Fibroblast of mammary gland (primary cell): ENCODE measurements at regions not wholly inside any gene's neighbourhood (a gene's known extent, or its start where the extent isn't known, plus 50 kb on each side); places are given as distances from the start of the nearest gene placed in this dataset.
A peak's percentile ranks its signal among the peaks of the same experiment; 100 is the strongest.

Source experiments
- DNase-seq: peaks from one replicate; pipeline ENCODE4 v3.0.0-alpha.2; 2010; ENCODE audit warnings: low read depth
- H3K4me3 ChIP-seq: 2 replicates; pipeline ENCODE4 v1.5.1; 2011; ENCODE audit warnings: low read depth, mild to moderate bottlenecking, low read length, moderate library complexity; ENCODE audit not compliant: control insufficient read depth
- CTCF ChIP-seq: conservative IDR thresholded peaks from 2 replicates; pipeline ENCODE4 v1.5.1; 2011; ENCODE audit warnings: low read depth, low read length, inconsistent platforms; ENCODE audit not compliant: control insufficient read depth, insufficient read depth

DNA sequence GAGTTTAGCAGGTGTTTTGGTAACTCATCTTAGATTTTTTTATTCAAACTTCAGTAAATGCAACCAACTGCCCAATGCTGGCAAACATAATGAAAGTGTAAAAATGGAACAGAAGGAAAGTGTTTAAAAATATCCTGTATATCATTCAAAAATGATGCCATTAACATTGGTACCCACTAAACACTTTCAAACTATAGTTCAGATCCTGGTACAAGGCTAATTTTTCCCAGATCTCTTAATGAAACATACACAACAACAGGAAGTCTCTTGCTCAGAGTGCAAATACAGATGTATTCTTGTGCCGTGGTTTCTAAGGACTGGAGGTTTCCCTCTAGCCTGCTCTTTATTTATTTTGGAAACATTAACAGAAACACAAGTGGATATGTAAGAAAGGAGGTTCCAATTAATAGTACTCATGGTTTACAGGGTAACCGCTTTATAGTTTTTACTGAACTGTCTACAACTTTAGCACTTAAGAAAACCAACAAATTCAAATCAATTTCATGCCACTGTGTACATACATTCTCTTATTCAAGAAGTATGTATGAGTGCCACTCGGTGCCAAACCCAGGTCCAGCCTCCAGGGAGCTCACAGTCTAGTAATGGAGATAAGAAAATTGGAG, 176.0 kb upstream of the AKR1E2 start:
- TF ChIP-seq CTCF, result no peak
- DNase-seq, result peak; percentile 63
- no peak overlapping the region for H3K4me3 ChIP-seq

- DNase-seq, result no peak
- TF ChIP-seq CTCF, result no peak
- H3K4me3 ChIP-seq, result no peak overlapping the region
Observed at GRCh38 chr10:4649471-4649870, 176.5 kb upstream of the AKR1E2 start.

DNA sequence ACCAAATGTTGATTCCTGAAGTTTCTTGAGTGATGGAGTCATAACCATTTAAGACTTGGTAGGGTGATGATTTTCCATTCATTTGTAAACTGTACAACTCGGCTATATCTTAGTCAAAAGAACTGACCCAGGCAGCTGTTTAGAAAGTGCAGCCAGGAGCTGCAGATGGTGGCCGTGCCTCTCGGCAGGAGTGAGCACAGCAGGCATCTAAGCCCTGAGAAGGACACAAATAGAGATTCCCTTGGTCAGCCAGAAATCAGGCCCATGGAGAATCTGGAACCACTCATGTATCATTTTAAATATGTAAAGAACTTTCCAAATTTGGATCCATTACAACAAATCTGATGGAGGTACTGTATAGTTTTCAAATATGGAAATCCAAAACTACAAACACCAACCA, 177.0 kb upstream of the AKR1E2 start:
- H3K4me3 ChIP-seq, result no peak overlapping the region
- no peak for TF ChIP-seq CTCF
- DNase-seq, result no peak

DNA sequence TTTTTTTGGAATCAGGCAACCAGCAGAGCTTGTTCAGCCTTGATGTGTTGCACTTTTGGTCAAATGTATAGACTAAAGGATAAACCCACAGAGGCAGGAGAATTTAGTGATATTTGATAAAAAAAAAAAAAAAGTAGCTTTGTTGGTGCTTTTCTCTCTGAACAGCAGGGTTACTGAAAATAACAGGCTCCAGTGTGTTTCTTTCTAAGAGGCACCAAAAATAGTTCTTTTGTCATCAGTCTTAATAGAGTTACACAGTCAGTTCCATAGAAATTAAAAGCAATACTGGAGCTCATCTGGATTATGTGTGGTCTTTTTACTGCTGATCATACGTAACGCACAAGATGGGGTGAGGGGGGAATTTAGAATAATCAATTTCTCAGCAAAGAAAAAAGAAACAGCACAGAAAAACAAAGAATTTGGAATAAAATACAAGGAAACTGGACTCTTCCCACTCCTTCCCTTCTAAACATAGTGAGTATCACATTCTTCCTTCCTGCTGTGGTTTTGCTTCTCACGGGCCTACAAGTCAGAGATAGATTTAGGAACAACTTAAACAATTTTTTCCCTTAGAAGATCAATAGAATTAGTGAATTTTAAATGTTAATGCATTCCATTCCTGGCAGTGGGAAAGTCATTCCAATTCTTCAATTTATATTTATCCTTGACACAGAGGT, 178.8 kb upstream of the AKR1E2 start:
- DNase-seq, result no peak
- no peak for TF ChIP-seq CTCF

DNA sequence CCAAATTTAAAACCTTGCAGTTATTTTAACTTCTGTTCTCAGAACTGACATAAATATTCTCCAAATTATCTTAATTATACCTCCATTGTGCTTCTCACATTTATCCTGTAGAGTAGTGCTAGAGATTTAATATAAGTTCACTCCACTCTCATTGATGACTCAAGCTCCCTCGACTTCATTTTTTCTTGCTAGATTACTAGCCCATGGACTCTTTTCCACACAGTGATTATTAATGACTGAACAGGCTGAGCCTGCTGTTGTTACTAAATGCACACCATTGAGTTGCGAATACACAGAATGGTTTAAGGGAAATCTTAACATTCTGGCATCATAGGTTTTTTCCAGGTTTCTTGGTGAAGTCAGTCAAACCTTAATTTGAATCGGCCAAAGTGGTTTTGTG, 179.5 kb upstream of the AKR1E2 start:
- peak; percentile 57 for DNase-seq
- H3K4me3 ChIP-seq, result no peak overlapping the region
- no peak for TF ChIP-seq CTCF

More for the DNA sequence above, 178.8 kb upstream of the AKR1E2 start:
- H3K4me3 ChIP-seq, result no peak overlapping the region

DNA sequence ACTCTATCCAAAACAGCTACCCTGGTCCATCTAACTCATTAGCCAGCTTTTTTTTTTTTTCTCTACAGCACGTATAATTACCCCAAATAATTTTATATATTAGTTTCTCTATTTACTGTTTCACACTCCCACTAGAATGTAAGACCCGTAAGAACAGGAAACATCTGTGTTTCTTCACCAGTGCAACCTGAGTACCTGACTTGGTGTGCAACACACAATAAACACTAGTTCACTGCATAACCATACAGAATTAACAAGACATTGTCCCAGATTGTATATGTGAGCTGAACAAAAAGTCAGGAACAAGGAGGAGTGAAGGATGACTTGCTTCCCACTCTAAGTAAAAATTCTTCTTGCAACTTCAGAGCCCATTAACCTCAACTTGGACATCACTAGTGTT, 180.2 kb upstream of the AKR1E2 start:
- no peak overlapping the region for H3K4me3 ChIP-seq
- no peak for DNase-seq
- no peak for TF ChIP-seq CTCF

DNA sequence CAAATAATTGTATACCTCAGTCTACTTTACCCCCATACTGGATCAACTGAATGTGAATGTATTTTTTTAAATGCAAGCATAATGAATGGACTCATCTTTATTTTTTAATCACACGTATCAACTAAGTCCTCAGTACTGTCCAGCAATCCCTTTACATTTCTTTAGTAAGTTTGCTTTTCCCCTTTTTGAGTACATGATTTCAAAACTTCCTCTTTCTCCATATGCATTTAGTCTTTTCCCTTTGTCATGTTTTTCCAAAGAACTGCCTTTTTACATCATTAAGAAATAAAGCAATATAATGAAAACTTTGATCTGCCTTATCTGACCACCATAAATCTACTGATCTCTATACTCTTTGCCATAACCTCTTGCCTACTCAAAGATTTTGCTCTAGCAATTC, 182.5 kb upstream of the AKR1E2 start:
- no peak for TF ChIP-seq CTCF

More for the DNA sequence above, 182.5 kb upstream of the AKR1E2 start:
- no peak overlapping the region for H3K4me3 ChIP-seq
- no peak for DNase-seq
